ENCODE measurements at regions not wholly inside any gene's neighbourhood (a gene's known extent, or its start where the extent isn't known, plus 50 kb on each side); places are given as distances from the start of the nearest gene placed in this dataset.

DNA sequence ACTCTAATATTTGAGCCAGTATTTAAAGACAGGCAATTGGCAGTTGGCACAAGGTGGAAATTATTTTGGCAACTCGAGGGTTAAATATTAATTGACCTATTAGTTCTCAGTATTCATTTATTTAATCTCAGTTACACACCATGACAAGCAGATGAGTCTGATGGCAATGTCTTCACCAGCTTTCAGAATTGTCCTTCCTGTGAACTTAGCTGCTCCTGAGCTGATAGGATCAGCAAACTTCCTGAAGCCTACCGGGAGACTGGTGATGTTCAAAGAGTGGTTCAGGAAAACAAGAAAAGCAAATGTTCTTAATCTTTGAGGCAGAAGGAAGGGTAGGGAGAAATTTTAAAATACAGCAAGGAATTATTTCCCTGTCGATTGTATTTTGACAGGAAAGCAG, 522.2 kb downstream of the SOX2 start:
- TF ChIP-seq POLR2AphosphoS5 (IDR thresholded peaks at IDR 0.05; ENCODE audit: borderline replicate concordance, low read depth, low read length) = no peak
- no peak for TF ChIP-seq EZH2 (IDR thresholded peaks at IDR 0.05)
